Activated B cell treated with CpG ODN at 0.5 μM for 24 hours (primary cell): ENCODE measurements at regions not wholly inside any gene's neighbourhood (a gene's known extent, or its start where the extent isn't known, plus 50 kb on each side); places are given as distances from the start of the nearest gene placed in this dataset.
"Not testable (repeated sequence)": the region's sequence is repeated elsewhere in the genome, so short reads cannot be mapped to it uniquely, and the experiment has no call there.

Experiments used
- ATAC-seq: fragments of 200-7000 bp; cut with Tn5 transposase; one replicate; pipeline ENCODE4 v1.10.0; 2021; ENCODE audit warnings: low read depth, mild to moderate bottlenecking, moderate library complexity
- CTCF ChIA-PET: fragments of 350-600 bp; sonication (Branson Sonifier 250); formaldehyde crosslinking; loops from one replicate; lab custom pipeline; 2021; ENCODE audit warnings: antibody characterized with exemption; lab: Charles Lee
- POLR2A ChIA-PET: fragments of 350-600 bp; sonication (Branson Sonifier 250); formaldehyde crosslinking; loops from one replicate; lab custom pipeline; 2021; ENCODE audit warnings: antibody characterized with exemption; lab: Charles Lee
- DNase-seq: peaks from one replicate; pipeline ENCODE4 v3.0.0; 2022
- H3K27ac Mint-ChIP-seq: one replicate; pipeline ENCODE4 v1.8.0; 2020; ENCODE audit warnings: mixed read lengths
- H3K27me3 Mint-ChIP-seq: one replicate; pipeline ENCODE4 v1.8.0; 2021; ENCODE audit warnings: mixed read lengths
- H3K36me3 Mint-ChIP-seq: one replicate; pipeline ENCODE4 v1.8.0; 2021; ENCODE audit warnings: low read depth, mixed read lengths
- H3K4me1 Mint-ChIP-seq: one replicate; pipeline ENCODE4 v1.8.0; 2021; ENCODE audit warnings: mixed read lengths
- H3K4me3 Mint-ChIP-seq: one replicate; pipeline ENCODE4 v1.8.0; 2020; ENCODE audit warnings: mild to moderate bottlenecking, mixed read lengths
- H3K9me3 Mint-ChIP-seq: one replicate; pipeline ENCODE4 v1.8.0; 2020; ENCODE audit warnings: mixed read lengths
- CTCF ChIP-seq: fragments of 200-600 bp; IDR thresholded peaks from one replicate; pipeline ENCODE4 v1.8.0; 2022; ENCODE audit warnings: antibody characterized with exemption, mild to moderate bottlenecking
- intact Hi-C: fragments of 100-400 bp; cut with micrococcal nuclease; formaldehyde crosslinking; loops from one replicate; pipeline ENCODE4 v1.15.1; 2024

GRCh38 chr16:29227751-29228663 is 178.5 kb downstream of the NPIPB11 start:
- H3K27me3 Mint-ChIP-seq, DNase-seq, POLR2A ChIA-PET, H3K9me3 Mint-ChIP-seq, H3K4me3 Mint-ChIP-seq, H3K4me1 Mint-ChIP-seq, intact Hi-C loops, H3K27ac Mint-ChIP-seq, CTCF ChIA-PET, H3K36me3 Mint-ChIP-seq: not testable (repeated sequence)
- peak; percentile 100 for ATAC-seq

- ChIA-PET POLR2A (no interaction called here), CTCF (no interaction called here)
- H3K27me3 Mint-ChIP-seq = no peaks in the 10 kb centered on the region
- peaks cover 6% of the 10 kb centered on the region for H3K4me1 Mint-ChIP-seq
- no peak for ATAC-seq
- no peak for DNase-seq
- no peak overlapping the region for H3K27ac Mint-ChIP-seq
- intact Hi-C loops = no loop called here
- no peak for TF ChIP-seq CTCF
- H3K36me3 Mint-ChIP-seq = peaks cover 2% of the 10 kb centered on the region
- H3K4me3 Mint-ChIP-seq = no peak overlapping the region
- H3K9me3 Mint-ChIP-seq = no peaks in the 10 kb centered on the region
Observed at GRCh38 chr16:29226782-29227181, 179.7 kb downstream of the NPIPB11 start.

- DNase-seq, H3K9me3 Mint-ChIP-seq, intact Hi-C loops, H3K27ac Mint-ChIP-seq, H3K36me3 Mint-ChIP-seq, H3K4me3 Mint-ChIP-seq, H3K27me3 Mint-ChIP-seq, ATAC-seq, CTCF ChIA-PET, POLR2A ChIA-PET, H3K4me1 Mint-ChIP-seq: not testable (repeated sequence)
Observed at GRCh38 chr16:29224675-29225074, 181.8 kb downstream of the NPIPB11 start.

GRCh38 chr16:29222615-29223014 is 183.9 kb downstream of the NPIPB11 start:
- H3K4me3 Mint-ChIP-seq, intact Hi-C loops, ATAC-seq, H3K27me3 Mint-ChIP-seq, POLR2A ChIA-PET, H3K4me1 Mint-ChIP-seq, CTCF ChIA-PET, H3K27ac Mint-ChIP-seq, H3K9me3 Mint-ChIP-seq, DNase-seq: not testable (repeated sequence)
- H3K36me3 Mint-ChIP-seq = peaks cover 15% of the 10 kb centered on the region

GRCh38 chr16:29222008-29222407 is 184.5 kb downstream of the NPIPB11 start:
- H3K27ac Mint-ChIP-seq, CTCF ChIA-PET, H3K9me3 Mint-ChIP-seq, H3K4me3 Mint-ChIP-seq, ATAC-seq, DNase-seq, H3K4me1 Mint-ChIP-seq, H3K27me3 Mint-ChIP-seq, intact Hi-C loops, POLR2A ChIA-PET: not testable (repeated sequence)
- peaks cover 15% of the 10 kb centered on the region for H3K36me3 Mint-ChIP-seq

GRCh38 chr16:29221281-29221955 is 185.1 kb downstream of the NPIPB11 start:
- CTCF ChIA-PET, ATAC-seq, H3K27me3 Mint-ChIP-seq, POLR2A ChIA-PET, H3K4me3 Mint-ChIP-seq, DNase-seq, intact Hi-C loops, H3K4me1 Mint-ChIP-seq, H3K9me3 Mint-ChIP-seq, H3K27ac Mint-ChIP-seq: not testable (repeated sequence)
- peaks cover 15% of the 10 kb centered on the region for H3K36me3 Mint-ChIP-seq

GRCh38 chr16:29220647-29221191 is 185.8 kb downstream of the NPIPB11 start:
- H3K4me3 Mint-ChIP-seq, ATAC-seq, DNase-seq, CTCF ChIA-PET, H3K9me3 Mint-ChIP-seq, H3K4me1 Mint-ChIP-seq, POLR2A ChIA-PET, intact Hi-C loops, H3K27ac Mint-ChIP-seq, H3K27me3 Mint-ChIP-seq: not testable (repeated sequence)
- H3K36me3 Mint-ChIP-seq = peaks cover 15% of the 10 kb centered on the region

GRCh38 chr16:29219966-29220646 is 186.4 kb downstream of the NPIPB11 start:
- peaks cover 15% of the 10 kb centered on the region for H3K36me3 Mint-ChIP-seq
- H3K4me3 Mint-ChIP-seq, H3K27me3 Mint-ChIP-seq, intact Hi-C loops, H3K4me1 Mint-ChIP-seq, CTCF ChIA-PET, H3K9me3 Mint-ChIP-seq, ATAC-seq, H3K27ac Mint-ChIP-seq, DNase-seq: not testable (repeated sequence)
- POLR2A ChIA-PET = interaction anchor here (0.6 kb wide), 1 partner anchor 541 kb away, joined by 3 read pairs; no protein-coding TSS in a partner anchor

- H3K4me3 Mint-ChIP-seq, intact Hi-C loops, H3K27me3 Mint-ChIP-seq, H3K9me3 Mint-ChIP-seq, H3K27ac Mint-ChIP-seq, H3K4me1 Mint-ChIP-seq, ATAC-seq, POLR2A ChIA-PET, CTCF ChIA-PET, DNase-seq: not testable (repeated sequence)
- H3K36me3 Mint-ChIP-seq = peaks cover 15% of the 10 kb centered on the region
Observed at GRCh38 chr16:29219562-29219961, 186.9 kb downstream of the NPIPB11 start.

GRCh38 chr16:29218649-29219048 is 187.9 kb downstream of the NPIPB11 start:
- H3K27ac Mint-ChIP-seq, intact Hi-C loops, POLR2A ChIA-PET, ATAC-seq, H3K4me3 Mint-ChIP-seq, CTCF ChIA-PET, H3K9me3 Mint-ChIP-seq, DNase-seq, H3K27me3 Mint-ChIP-seq, H3K4me1 Mint-ChIP-seq: not testable (repeated sequence)
- H3K36me3 Mint-ChIP-seq = peaks cover 15% of the 10 kb centered on the region
